SK-N-MC (cell line): ENCODE measurements at regions not wholly inside any gene's neighbourhood (a gene's known extent, or its start where the extent isn't known, plus 50 kb on each side); places are given as distances from the start of the nearest gene placed in this dataset.

ENCODE experiments used
- EZH2 ChIP-seq: fragments of 200-600 bp; sonication (generic); IDR thresholded peaks from one replicate; pipeline ENCODE4 v1.6.1; 2017; ENCODE audit warnings: antibody characterized with exemption
- POLR2AphosphoS5 ChIP-seq: IDR thresholded peaks from 2 replicates; pipeline ENCODE4 v1.6.1; 2012; ENCODE audit warnings: mild to moderate bottlenecking, low read depth, low read length, borderline replicate concordance

DNA sequence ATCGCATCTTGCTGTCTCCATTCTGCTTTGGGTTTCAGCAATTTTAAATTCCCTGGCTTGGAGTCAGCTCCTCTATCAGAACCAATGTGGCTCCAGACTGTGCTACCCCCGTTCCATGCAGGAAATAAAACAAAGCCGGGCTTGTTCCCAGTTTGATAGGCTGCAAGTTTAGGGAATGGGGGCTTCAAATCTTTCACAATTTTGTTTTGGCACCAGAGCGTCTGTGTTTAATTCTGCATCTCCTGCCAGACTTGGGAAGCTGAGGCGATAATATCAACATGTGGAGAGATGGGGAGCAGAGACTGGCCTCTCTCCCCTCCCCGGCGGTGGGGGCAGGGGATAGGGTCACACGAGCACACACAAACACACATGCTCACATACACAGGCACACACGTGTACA is 305.9 kb downstream of the FGFR2 start:
- TF ChIP-seq EZH2 (no peak), POLR2AphosphoS5 (no peak)
